Stimulated activated naive B cell treated with anti-CD40 and anti-IgM and Interleukin-4, amounts not matched to agents 10 μg/mL and 1 μg/mL and 100 μg/mL, for 72 hours (primary cell): ENCODE measurements at regions not wholly inside any gene's neighbourhood (a gene's known extent, or its start where the extent isn't known, plus 50 kb on each side); places are given as distances from the start of the nearest gene placed in this dataset.

Experiments used
- ATAC-seq, 2 donors: fragments of 150-1000 bp; cut with Tn5 transposase; replicated peaks; 2 replicates each; pipeline ENCODE4 v1.10.0; 2021; ENCODE audit warnings: moderate library complexity in 1 of 2
- DNase-seq: peaks from one replicate; pipeline ENCODE4 v3.0.0; 2021
- H3K27ac Mint-ChIP-seq: one replicate; pipeline ENCODE4 v1.8.0; 2022; ENCODE audit warnings: mild to moderate bottlenecking, mixed read lengths
- H3K27me3 Mint-ChIP-seq, 2 donors: one replicate each; pipeline ENCODE4 v1.8.0; 2022; ENCODE audit warnings: mixed read lengths in 2 of 2
- H3K36me3 Mint-ChIP-seq, 2 donors: one replicate each; pipeline ENCODE4 v1.8.0; 2022; ENCODE audit warnings: mixed read lengths in 2 of 2, mild to moderate bottlenecking in 1 of 2
- H3K4me1 Mint-ChIP-seq, 2 donors: one replicate each; pipeline ENCODE4 v1.8.0; 2022; ENCODE audit warnings: mixed read lengths in 2 of 2, mild to moderate bottlenecking in 1 of 2
- H3K4me3 Mint-ChIP-seq, 2 donors: one replicate each; pipeline ENCODE4 v1.8.0; 2022; ENCODE audit warnings: mild to moderate bottlenecking in 2 of 2, mixed read lengths in 2 of 2, moderate library complexity in 1 of 2
- H3K9me3 Mint-ChIP-seq, 2 donors: one replicate each; pipeline ENCODE4 v1.8.0; 2022; ENCODE audit warnings: mixed read lengths in 2 of 2, mild to moderate bottlenecking in 1 of 2

- DNase-seq, result no peak
- no peak overlapping the region for H3K27ac Mint-ChIP-seq
- H3K4me3 Mint-ChIP-seq, result no peak overlapping the region
- peaks cover 20 to 34% of the 10 kb centered on the region in 2 donors for H3K27me3 Mint-ChIP-seq
- no peaks in the 10 kb centered on the region for H3K4me1 Mint-ChIP-seq
- no peaks in the 10 kb centered on the region for H3K36me3 Mint-ChIP-seq
- ATAC-seq, result no peak
- no peaks in the 10 kb centered on the region for H3K9me3 Mint-ChIP-seq
These were observed 88.2 kb upstream of the BHLHE23 start for GRCh38 chr20:63094767-63095499.

- no peaks in the 10 kb centered on the region for H3K4me1 Mint-ChIP-seq
- peaks cover 20 to 34% of the 10 kb centered on the region in 2 donors for H3K27me3 Mint-ChIP-seq
- H3K27ac Mint-ChIP-seq, result no peak overlapping the region
- no peak overlapping the region for H3K4me3 Mint-ChIP-seq
- no peak for ATAC-seq
- H3K36me3 Mint-ChIP-seq, result no peaks in the 10 kb centered on the region
- no peaks in the 10 kb centered on the region for H3K9me3 Mint-ChIP-seq
- DNase-seq, result no peak
These were observed 87.4 kb upstream of the BHLHE23 start for GRCh38 chr20:63093966-63094766.

- Mint-ChIP-seq H3K27ac (peak overlapping the region; percentile 37), H3K36me3 (no peaks in the 10 kb centered on the region)
- ATAC-seq, result no peak
These were observed 86.0 kb upstream of the BHLHE23 start for GRCh38 chr20:63092660-63093215.

DNA sequence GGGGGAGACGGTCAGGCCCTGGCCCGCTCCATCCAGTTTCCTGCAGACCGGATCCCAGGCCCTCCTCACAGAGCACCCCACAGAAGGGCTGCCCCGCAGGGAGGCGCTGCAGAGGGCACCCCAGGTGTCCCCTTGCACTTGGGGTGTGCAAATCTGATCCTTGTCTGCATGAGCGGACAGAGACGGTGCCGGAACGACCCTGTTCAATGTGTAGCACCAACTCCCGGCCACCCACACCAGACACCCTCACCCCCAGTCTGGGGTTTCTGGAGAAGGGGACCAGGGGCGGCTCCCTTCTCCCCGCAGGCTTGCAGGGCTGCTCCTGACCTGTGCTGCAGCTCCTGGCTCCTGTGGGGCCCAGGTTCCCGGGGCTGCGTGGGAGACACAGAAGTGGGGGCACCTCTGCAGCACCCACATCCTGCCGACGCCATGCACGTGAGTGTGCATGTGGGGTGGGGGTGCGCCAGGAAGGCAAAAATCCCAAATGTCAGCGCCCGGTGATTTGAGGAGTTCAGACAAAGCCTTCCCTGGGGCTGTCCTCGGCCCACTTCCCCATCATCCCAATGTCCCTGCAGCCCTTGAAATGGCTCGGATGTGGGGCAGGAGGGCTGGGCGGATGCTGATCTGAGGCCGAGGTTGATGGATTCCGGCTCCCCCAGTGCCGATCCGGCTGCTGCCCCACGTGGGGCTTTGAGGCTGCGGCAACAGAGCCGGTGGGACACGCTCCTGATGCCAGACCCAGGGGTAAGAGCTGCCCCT, 85.3 kb upstream of the BHLHE23 start:
- peaks cover 30 to 46% of the 10 kb centered on the region in 2 donors for H3K27me3 Mint-ChIP-seq
- no peaks in the 10 kb centered on the region for H3K36me3 Mint-ChIP-seq
- no peaks in the 10 kb centered on the region for H3K4me1 Mint-ChIP-seq
- no peak overlapping the region for H3K4me3 Mint-ChIP-seq
- H3K9me3 Mint-ChIP-seq, result no peaks in the 10 kb centered on the region
- DNase-seq (no peak), ATAC-seq (no peak)
- H3K27ac Mint-ChIP-seq, result peak overlapping the region; percentile 37

More at GRCh38 chr20:63092660-63093215, 86.0 kb upstream of the BHLHE23 start:
- no peak overlapping the region for H3K4me3 Mint-ChIP-seq
- H3K9me3 Mint-ChIP-seq, result no peaks in the 10 kb centered on the region
- no peaks in the 10 kb centered on the region for H3K4me1 Mint-ChIP-seq
- DNase-seq, result no peak
- H3K27me3 Mint-ChIP-seq, result peaks cover 25 to 40% of the 10 kb centered on the region in 2 donors

- ATAC-seq, result no peak
- Mint-ChIP-seq H3K4me3 (no peak overlapping the region), H3K27ac (no peak overlapping the region), H3K36me3 (no peaks in the 10 kb centered on the region), H3K27me3 (peaks cover 30 to 44% of the 10 kb centered on the region in 2 donors), H3K4me1 (no peaks in the 10 kb centered on the region), H3K9me3 (no peaks in the 10 kb centered on the region)
- DNase-seq, result no peak
These were observed 84.2 kb upstream of the BHLHE23 start for GRCh38 chr20:63090682-63091571.

GRCh38 chr20:63090052-63090451, 83.3 kb upstream of the BHLHE23 start:
- DNase-seq, result no peak
- H3K36me3 Mint-ChIP-seq, result no peaks in the 10 kb centered on the region
- H3K27ac Mint-ChIP-seq, result no peak overlapping the region
- no peaks in the 10 kb centered on the region for H3K9me3 Mint-ChIP-seq
- peaks cover 29 to 44% of the 10 kb centered on the region in 2 donors for H3K27me3 Mint-ChIP-seq
- H3K4me1 Mint-ChIP-seq, result no peaks in the 10 kb centered on the region
- ATAC-seq, result no peak
- H3K4me3 Mint-ChIP-seq, result no peak overlapping the region

GRCh38 chr20:63089051-63089907, 82.5 kb upstream of the BHLHE23 start:
- no peak overlapping the region for H3K4me3 Mint-ChIP-seq
- H3K36me3 Mint-ChIP-seq, result no peaks in the 10 kb centered on the region
- H3K27me3 Mint-ChIP-seq, result peaks cover 24 to 44% of the 10 kb centered on the region in 2 donors
- no peak overlapping the region for H3K27ac Mint-ChIP-seq
- H3K9me3 Mint-ChIP-seq, result no peaks in the 10 kb centered on the region
- no peak for DNase-seq
- no peak for ATAC-seq
- H3K4me1 Mint-ChIP-seq, result no peaks in the 10 kb centered on the region

DNA sequence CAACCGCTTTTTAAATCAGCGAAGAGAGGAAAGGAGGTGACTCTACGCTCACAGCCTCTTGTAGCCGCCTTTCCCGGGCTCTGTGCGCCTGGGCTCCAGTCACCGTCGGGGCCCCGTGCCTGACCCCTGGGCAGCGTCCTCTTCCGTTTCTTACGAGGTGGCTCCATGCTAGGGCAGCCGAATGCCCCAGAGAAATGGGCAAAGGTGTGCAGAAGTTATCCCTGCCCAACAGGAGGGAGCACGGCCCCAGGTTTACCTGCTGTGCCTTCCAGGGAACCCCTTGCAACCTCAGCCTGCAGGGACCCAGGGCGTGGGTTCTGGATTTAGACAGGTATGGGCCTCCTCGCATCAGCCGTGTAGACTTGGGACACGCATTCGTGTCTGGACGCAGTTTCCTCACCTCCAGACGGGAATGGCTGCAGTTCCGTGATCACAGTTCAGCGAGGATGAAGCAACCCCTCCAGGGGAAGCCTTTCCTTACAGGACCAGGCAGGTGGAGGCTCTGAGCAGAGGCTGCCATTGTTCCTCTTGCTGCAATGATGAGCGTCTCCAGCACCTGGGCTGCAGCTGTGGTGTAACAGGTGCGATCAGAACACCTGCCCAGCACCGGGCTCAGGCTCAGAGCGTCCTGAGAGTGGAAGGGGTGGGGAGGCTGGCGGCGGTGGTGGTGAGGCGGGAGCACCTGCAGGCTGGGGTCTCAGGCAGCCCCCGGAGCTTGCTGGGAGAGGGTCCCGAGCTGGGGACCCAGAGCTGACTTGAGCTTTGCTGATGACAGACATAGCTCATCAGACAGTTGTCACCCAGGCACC, 81.3 kb upstream of the BHLHE23 start:
- H3K27ac Mint-ChIP-seq, result no peak overlapping the region
- H3K4me1 Mint-ChIP-seq, result no peaks in the 10 kb centered on the region
- no peak for DNase-seq
- H3K36me3 Mint-ChIP-seq, result no peaks in the 10 kb centered on the region
- H3K4me3 Mint-ChIP-seq, result no peak overlapping the region
- ATAC-seq, result no peak
- H3K27me3 Mint-ChIP-seq, result peaks cover 23 to 44% of the 10 kb centered on the region in 2 donors
- no peaks in the 10 kb centered on the region for H3K9me3 Mint-ChIP-seq

DNA sequence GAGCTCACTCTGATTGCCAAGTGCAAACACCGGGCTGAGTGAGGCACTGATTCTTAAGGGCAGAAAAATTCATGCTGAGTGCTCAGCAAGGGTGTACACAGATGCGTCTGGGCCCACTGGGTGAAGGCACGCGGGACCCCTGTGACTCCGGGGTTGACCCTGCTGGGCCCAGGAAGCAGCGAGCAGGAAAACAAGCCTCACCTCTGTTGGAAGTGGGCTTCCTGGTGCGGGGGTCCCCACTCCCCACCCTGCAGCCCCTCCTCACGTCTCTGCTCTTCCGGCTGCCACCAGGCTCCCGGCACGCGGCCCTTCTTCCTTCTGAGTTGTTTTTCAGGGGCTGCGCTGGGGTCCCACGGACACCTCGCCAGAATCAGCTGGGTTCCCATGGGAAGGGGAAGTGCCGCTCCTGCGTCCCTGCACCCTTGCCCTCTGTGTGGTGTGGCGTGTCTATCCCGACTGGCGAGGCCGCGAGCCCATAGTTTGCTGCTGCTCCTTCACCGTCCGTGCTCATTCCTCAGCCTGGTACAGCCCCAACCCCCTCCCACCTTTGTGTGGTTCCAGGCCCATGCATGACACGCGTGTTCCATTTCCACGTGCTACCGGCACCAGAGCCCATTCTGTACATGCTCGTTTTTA, 80.6 kb upstream of the BHLHE23 start:
- Mint-ChIP-seq H3K4me1 (no peaks in the 10 kb centered on the region), H3K27ac (no peak overlapping the region), H3K4me3 (no peak overlapping the region), H3K36me3 (no peaks in the 10 kb centered on the region), H3K9me3 (no peaks in the 10 kb centered on the region), H3K27me3 (peaks cover 24 to 44% of the 10 kb centered on the region in 2 donors)
- ATAC-seq (no peak), DNase-seq (no peak)

- Mint-ChIP-seq H3K4me1 (no peaks in the 10 kb centered on the region), H3K27me3 (peaks cover 31 to 51% of the 10 kb centered on the region in 2 donors), H3K36me3 (no peaks in the 10 kb centered on the region), H3K4me3 (no peak overlapping the region), H3K27ac (no peak overlapping the region), H3K9me3 (no peaks in the 10 kb centered on the region)
- ATAC-seq (no peak), DNase-seq (no peak)
These were observed 79.9 kb upstream of the BHLHE23 start for GRCh38 chr20:63086421-63087235.

DNA sequence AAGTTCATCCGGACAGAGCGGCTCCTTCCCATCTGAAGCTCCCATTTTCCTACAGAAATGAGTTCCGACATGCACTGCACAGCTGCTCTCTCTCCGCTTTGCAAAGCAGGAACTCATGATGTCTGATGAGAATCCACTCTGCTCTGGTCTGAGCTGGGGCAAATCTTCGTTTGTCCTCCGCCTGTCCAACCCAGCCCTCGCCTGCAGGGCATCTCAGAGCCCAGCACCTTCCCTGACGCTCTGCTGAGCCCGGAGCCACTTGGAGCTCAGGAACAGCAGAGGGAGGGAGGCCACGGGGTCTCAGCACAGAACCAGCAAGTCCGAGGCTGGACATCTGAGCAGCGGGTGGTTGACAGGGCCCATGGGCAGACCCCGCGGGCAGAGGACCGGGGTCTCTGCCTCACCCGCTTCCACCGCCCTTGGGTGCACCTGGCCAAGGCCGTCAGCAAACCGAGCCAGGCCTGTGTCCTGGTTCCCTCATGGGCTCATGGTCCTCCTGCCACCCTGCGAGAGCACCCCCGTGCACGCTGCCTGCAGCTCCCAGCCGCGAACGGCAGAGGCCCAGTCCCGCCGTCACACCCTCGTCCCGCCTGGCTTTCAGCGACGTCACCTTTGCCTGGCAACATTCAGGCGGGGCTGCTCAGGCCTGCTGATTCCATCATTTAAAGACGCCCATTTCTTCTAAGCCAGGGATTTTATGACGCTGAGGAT, 78.5 kb upstream of the BHLHE23 start:
- H3K27ac Mint-ChIP-seq, result no peak overlapping the region
- H3K4me1 Mint-ChIP-seq, result no peaks in the 10 kb centered on the region
- no peaks in the 10 kb centered on the region for H3K9me3 Mint-ChIP-seq
- H3K4me3 Mint-ChIP-seq, result no peak overlapping the region
- DNase-seq, result no peak
- H3K27me3 Mint-ChIP-seq, result peaks cover 39 to 53% of the 10 kb centered on the region in 2 donors
- no peak for ATAC-seq
- no peaks in the 10 kb centered on the region for H3K36me3 Mint-ChIP-seq
